Activated CD8-positive, alpha-beta memory T cell treated with anti-CD3 and anti-CD28 coated beads for 4 hours (primary cell): ENCODE measurements at regions not wholly inside any gene's neighbourhood (a gene's known extent, or its start where the extent isn't known, plus 50 kb on each side); places are given as distances from the start of the nearest gene placed in this dataset.

Experiments used
- DNase-seq, 2 donors: peaks; one replicate each; pipeline ENCODE4 v3.0.0-alpha.2; 2020; ENCODE audit warnings: low read depth in 2 of 2

DNA sequence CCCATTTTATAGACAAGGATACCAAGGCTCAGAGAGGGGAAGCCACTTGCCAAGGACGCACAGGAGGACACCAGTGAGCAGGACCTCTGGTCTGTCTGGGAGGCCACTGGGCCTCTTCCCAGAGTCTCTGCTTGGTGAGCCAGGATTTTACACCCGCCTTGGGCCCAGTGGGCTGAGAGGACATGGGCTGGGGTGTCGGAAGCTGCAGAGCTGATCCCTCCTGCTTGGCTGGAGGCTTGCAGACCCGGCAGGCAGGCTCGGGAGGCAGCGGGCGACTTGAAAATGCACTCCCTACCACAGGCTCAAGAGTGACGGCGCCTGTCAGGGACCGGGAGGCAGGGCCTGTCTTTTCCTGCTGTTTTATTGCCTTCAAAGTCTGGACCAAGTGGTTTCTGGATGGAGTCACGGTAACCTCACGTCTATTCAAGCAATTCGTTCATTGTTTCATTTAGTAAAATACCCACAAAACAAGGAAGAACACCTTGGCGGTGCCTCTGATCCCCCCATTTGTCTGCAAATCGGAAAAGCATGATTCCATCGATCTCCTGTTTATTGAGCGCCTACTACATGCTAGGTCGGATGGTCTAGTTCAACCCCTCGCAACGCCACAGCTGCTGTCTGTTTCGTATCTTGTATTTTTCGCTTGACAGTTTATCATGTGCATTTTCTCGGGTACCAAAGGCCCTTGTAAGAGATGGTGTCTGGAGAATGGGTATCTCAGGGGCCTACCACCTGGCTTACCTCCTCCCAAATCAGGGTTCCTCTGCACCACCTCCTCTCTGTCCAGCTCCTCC, 108.1 kb upstream of the IER5L start:
- no peak for DNase-seq

DNA sequence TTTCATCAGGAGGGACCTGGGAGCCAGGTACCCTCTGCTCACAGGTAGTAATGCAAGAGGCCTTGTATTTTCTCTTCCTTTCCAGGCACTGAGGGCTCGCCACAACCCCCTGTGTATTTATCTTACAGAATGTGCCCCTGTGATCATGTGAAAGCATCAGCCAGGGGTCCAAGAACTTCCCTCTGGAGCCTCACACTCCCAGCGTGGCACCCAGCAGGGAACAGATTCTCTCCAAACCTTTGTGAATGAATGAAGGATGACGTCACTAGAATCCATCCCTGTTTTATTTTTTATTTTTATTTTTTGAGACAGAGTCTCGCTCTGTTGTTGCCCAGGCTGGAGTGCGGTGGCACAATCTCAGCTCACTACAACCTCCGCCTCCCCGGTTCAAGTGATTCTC, 107.3 kb upstream of the IER5L start:
- DNase-seq = no peak

DNA sequence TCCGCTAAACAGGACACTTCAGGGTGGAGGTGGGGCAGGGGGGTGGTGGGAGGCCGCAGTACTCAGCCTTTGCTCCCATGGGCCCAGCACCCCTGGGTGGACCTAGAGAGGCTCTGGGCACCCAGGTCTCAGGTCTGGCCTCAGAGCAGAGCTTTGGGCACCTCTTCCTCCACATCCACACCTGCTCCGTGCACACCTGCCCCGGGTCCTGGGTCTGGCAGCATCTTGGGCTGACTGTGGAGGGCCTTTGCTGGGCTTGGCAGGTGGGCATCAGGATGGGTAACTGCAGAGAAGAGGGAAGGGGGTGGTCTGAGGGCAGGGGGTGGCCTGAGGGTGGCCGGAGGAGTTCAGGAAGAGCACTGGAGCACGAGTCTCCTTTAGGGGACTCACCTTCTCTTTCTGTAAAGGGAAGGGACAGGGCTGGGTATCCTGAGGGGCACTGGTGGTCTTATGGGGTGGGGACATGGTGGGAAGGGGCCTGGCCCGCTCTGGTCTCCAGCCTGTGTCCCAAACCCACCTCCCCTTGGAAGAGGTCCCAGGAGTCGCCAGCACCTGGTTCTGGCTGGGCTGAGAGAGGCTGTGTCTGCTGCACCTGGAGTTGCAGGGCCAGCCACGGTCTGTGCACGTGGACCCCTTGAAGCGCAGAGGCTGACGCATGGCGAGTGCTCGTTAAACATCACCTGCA, 106.7 kb upstream of the IER5L start:
- DNase-seq = no peak

DNA sequence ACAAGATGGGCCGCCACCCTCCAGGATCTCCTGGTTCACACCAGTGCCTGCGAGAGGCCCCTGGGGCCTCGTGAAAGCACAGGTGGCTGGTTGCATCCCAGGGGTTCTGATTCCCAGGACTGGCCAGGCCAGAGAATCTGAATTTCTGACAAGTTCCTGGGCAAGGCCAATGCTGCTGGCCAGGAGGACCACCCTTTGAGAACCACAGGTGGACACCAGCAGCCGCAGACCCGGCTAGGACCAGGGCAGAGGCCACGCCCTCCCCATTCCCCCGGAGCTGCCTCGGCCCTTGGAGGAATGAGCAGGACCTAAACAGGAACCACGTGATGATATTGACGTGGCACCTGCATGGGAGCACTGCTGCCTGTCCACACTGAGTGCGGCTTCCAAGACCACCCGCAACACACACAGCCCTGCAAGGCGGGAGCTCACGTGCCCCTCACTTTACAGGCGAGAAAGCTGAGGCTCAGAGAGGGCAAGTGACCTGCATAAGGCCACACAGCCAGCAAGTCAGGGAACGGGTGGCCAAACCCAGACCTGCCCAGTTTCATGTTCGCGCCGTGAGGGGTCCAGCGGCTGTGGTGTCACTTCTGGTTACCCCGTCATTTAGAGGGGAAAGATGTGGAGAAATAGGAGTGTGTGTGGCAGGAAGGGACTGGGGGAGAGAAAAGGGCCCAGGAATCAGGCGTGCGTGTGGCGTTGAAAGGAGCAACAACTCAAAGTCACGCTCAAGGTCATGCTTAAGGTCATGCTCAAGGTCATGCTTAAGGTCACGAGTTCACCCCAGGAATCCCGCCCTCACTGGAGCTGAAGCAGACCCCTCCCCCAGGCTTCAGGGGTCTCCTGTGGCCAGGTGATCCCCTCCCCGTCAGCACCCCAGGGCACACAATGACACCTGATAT, 105.9 kb upstream of the IER5L start:
- DNase-seq = no peak

DNA sequence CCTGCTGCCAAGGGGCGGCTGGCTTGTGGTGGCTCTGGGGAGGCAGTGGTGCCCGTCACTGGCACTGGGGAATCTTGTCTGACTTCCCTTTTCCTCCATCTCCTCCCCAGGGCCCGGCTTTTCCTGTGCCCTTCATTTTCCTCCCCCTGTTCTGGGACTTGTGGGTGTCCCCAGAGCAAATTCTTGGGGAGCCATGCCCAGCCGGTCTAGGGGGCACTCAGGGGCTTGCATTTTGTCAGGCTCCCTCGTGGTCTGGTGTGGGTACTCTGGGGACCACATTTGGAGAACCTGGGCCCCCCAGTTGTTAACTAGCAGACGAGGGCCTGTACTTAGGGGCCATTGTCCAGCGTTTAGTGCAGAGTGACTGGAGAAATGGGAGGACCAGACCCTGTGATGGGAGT, 105.2 kb upstream of the IER5L start:
- DNase-seq = no peak

DNA sequence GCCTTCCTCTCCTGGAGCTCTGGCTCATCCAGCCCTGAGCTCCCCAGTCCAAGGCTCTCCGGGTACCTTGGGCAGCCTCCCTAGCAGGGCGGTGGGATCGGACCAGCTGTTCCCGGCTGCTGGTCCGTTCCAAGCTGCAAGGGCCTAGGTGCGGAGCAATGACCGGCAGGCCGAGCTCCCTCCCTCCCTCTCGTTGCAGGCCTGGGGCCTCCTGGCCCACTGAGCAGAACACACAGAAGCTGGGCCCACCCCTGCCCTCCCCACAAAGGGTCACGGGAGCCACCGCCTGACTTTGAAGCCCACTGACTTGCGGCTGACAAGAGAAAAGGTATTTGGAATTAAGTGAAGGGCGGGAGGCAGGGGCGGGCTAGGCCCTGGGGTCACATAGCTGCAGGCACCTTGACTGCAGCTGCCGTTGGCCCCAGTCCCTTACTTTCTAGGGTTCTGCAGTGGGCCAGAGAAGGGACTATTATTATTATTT, 104.7 kb upstream of the IER5L start:
- no peak for DNase-seq

DNA sequence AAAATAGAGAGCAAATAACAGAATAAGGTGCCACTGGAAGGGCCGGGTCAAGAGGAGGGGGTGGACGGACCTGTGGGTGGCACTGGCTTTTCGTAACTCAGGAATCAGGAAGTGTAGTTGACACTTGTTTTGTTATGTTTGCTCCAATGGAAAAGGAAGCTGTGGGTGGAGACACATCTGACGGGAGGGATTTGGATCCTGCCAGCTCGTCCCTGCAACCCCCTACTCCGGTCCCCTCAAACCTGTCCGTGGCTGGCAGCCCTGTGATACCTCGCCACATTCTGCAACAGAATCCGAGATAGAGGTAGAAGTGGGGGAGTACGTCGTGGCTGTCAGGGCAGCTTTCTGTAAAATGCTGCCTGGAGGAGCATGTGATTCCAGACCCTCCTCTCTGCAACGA, 104.2 kb upstream of the IER5L start:
- no peak for DNase-seq

DNA sequence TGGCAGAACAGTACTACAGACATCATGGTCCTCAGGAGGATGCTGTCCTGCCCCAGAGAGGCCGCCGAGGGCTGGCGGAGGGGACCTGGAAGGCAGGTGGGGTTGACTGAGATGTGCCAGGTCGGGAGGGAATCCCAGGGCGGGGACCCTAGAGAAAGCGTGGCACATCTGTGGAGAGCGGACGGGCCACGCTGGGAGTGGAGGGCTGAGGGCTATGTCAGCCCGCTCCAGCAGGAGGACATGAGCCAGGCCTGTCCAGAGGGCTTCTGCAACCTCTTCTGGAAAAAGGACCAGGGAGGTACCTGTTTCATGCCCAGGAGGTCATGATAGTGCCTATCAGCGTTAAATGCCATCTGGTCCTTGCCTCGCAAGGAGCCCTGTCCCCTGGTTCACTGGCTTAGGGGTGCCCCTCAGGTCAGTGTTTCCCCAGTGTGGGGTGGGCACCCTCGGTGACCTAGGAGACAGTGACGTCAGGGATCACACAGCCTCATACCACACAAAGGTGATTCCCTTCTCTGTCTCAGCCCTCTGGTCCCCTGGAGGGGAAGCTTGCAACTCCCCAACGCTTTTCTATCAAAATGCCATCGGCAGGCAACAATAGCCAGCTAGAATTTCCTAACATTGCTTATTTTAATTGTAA, 103.6 kb upstream of the IER5L start:
- DNase-seq = no peak

DNA sequence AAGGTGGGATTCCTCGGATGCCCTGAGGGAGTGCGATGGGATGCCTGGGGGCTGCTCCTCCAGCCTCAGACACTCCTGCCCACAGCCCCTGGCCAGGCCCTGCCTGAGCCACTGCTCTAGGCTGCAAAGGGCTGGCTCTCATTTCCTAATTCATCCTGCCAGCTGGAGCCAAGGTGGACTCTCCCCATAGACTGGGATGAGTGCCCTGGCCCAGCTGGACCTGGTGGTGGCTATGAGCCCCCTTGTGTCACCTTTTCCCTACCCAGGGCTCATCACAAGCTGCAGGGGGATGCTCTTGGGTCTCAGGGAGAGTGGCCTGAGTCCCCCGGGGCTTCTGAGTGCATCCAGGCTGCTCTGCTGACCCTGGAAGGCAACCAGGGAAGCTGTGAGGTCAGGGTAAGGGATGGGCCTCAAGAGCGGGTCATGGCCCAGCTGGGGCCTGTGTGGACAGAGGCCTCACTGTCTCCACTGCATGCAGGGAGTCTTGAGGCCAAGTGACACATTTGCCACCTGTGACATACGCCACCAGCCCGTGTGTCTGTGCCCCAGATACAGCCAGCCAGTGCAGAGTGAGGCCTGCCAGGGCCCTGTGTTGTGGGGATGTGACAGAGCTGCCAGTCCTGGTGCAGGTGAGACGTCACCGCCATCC, 102.7 kb upstream of the IER5L start:
- DNase-seq = no peak

DNA sequence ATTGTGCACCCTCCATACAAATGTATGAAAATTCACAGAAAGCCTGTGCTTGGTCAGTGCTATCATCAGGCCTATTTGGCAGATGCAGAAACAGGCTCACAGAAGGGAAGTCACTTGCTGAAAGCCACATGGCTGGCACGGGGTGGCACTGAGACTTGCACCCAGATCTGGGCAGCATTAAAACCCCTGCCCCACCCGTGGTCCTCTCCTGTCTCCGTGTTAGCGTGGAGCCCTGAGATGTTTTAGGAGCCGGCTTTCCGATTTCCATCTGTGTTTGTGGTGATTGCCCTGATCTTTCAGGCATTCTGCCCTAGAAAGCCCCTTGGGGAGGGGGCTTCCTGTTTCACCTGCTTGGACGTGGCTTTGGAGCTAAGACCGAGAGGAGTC, 102.2 kb upstream of the IER5L start:
- no peak for DNase-seq

DNA sequence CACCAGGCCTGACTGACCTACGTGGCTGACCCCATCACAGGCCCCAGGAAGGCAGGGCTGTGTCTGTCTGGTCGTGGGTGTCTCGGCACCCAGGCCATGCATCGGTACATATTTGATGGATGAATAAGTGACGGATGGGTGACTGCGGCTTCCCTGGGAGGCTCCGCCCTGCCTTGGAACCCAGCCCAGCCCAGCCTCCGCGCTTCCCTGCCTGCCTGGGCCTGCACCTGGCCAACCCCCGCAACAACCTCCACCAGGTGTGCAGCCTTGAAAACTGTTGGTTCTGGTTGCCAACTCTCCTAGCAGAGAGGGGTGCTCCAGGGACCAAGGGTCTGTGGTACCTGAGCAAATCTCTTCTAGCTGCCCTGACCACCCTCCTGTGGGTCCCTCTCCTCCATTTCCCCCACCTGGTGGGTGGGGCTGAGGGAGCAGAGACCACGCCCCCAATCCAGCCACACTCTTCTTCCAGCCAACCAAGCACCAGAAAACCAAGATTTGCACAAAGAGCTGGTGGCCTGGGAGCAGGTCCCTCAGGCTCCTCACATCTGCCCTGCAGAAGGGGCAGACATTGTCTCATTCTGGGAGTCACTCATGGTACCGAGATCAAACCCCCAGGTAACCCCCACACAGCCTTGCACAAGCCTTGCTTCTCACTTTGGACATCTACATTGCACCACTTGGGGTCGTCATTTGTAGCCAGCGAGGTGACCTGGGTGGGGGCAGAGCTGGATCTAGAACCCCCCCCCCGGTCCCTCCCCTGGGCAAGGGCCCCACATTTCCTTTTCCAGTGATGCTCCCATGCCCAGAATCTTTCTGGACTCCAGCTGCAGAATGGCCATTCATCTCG, 100.6 kb upstream of the IER5L start:
- DNase-seq = no peak

DNA sequence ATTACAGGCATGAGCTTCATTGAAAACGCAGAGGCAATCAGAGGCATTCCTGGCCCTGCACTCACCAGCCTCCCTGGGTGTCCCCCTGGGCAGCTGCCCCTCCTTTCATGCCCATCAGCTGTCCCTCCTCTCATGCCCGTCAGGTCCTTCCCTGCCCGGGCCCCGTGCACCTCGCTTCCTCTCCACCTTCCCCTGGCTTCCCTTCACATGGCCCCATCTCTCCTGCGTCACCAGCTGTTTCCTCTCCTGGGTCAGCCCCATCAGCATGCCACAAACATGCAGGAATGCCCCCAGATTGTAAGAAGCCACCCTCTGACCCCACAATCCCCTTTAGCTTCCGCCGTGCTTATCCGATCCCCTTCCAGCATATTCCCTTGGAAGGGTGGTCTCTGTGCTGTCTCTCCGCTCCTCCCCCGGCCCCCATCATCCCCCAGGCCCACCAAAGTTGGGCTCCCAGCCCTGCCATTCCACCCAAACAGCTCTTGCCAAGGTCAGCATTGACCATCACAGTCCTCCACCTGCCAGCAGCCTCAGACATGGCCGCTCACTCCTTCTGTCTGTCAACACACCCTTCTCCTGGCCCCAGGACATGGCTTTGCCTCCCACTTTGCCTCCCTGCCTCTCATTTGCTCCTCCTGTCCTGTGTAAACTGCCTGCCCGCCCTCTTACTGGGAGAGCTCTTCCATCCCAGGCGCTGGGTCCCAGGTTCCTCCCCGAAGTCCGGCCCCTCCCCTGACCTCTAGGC, 98.6 kb upstream of the IER5L start:
- no peak for DNase-seq

DNA sequence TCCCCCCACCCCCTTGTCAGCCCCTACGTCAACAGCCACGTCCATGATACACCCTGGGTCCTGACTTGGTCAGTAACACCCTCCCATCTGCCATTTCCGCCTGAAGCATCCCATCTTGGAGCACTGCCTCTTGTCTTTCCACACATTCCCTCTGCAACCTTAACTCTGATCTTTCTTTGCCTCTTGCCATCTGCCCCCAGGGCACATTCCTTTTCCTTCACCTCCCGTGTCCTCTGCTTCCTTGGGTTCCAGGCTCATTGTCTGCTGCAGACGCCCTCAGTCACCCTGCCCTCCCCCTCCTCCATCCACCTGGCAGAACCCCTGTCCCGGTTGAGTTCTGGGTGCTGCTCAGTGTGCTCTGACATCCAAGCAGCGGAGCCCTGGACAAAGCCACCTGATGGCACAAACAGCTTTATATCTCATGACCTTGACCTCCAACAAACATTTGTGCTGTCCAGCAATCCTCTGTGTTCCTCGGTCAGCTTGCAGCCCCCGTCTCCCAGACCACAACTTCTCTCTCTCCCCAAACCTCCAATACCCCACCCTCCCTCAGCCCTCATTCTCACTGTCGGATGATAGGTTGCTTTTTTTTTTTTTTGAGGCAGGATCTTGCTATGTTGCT, 97.7 kb upstream of the IER5L start:
- DNase-seq = no peak

DNA sequence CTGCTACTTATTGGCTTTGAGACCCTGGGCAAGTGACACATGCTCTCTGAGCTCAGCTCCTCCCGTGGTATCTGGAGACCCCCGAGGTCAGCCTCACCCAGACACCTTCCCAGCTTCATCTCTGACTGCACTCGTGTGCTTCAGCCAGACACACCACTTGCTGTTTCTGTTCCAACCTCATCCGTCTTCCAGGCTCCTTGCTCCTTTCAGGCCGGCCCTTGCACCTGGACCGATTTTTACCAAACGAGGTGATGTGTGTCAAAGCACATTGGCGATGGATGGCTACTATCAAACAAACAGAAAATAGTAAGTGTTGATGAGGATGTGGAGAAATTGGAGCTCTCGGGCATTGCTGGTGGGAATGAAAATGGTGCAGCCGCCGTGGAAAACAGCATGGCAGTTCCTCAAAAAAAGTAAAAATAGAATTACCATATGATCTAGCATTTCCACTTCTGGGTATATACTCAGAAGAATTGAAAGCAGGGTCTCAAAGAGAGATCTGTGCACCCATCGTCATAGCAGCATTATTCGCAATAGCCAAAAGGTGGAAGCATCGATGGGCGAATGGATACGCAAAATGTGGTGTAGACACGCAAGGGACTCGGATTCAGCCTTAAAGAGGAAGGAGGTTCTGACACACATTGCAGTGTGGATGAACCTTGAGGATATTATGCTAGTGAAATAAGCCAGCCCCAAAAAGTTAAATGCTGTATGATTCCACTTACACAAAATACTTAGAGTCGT, 96.1 kb upstream of the IER5L start:
- DNase-seq = no peak

DNA sequence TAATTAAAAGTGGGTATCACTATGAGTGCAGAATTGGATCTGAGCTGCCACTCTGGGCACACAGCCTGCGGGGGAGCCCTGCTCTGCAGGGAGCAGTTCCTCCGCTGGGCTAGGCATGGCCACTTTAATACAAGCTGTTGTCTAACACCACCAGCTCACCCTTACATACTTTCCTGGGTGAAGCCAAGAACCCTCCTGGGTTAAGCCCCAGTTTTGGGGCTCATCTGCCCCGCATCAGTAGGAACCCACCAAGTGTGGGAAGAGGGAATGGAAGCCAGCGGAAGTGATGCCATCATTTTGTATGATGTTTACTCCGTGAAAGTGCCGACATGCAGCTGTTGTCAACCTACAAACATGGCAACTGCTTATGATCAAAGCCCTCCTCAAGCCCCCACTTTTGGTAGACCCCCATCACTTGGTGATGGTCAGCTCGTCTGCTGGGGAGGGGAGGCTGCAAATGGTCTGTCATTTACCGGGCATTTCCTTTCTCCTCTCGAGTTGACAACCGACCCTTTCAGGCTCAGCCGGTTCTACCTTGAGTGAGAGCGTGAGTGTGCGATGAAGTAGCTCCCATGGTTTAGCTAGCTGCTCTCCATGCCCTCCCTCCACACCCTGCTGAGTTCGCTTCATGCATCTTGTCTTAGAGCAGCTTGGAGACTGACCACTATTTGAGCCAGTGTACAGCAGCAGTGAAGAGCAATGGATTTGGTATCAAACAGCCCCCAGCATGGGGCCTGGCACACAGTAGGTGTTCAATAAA, 95.3 kb upstream of the IER5L start:
- no peak for DNase-seq

DNA sequence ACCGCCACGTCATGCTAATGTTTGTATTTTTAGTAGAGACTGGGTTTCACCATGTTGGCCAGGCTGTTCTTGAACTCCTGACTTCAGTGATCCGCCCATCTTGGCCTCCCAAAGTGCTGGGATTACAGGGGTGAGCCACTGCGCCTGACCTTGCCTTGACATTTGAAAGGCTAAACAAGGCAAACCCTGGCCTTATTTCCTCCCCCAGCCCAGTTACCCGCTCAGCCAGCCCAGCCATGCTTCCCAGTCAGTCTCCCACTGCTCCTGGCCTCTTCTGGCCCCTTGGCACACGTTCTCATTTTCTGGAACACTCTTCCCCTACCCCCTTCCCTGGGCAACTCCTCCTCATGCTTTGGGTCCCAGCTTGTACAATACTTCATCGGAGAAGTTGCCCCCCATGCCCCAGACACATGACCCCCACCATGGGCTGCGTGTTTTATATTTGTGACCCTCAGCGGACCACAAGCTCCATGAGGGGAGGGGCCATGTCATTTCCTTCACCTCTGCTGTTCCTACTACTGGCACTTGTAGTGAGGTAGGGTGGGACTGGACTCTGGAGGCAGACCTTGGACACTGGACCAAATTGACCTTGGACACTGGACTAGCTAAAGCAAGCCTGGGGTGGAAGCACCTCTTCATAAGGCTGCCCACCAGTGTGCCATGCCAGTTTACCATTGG, 94.4 kb upstream of the IER5L start:
- DNase-seq = no peak

DNA sequence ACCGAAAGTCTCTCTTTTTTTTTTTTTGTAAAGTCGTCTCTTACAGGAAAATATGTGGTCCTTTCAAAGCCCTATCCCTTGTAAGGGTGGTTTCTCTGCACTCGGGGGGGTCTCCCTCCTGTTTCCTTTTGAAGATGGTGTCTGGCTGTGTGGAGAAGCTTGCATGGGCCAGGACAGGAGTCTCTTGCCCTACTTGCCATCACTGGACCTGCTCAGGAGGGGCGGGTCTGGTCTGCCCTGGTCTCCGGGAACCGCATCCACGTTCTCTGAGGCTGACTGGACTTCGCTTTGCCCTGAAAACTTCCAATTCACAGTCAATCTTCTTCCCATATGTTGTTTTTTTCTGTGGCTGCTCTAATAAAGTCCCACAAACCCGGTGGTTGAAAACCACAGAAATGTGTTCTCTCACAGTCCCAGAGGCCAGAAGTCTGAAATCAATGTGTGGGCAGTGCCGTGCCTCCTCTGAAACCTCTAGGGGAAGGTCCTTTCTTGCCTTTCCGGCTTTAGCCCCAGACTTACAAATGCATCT, 92.9 kb upstream of the IER5L start:
- DNase-seq = no peak
